DMS53 treated with DMSO at 0.1 percent for 48 hours (cell line): ENCODE measurements at regions not wholly inside any gene's neighbourhood (a gene's known extent, or its start where the extent isn't known, plus 50 kb on each side); places are given as distances from the start of the nearest gene placed in this dataset.

Experiments used
- DNase-seq: peaks from one replicate; lab custom pipeline; 2025; ENCODE audit not compliant: unreplicated experiment; lab: John Stamatoyannopoulos, UW

- DNase-seq, result no peak
Observed at GRCh38 chr3:16103472-16103871, 71.0 kb upstream of the GALNT15 start.

GRCh38 chr3:16104156-16104555 is 70.3 kb upstream of the GALNT15 start:
- DNase-seq, result no peak

GRCh38 chr3:16106050-16106449 is 68.4 kb upstream of the GALNT15 start:
- no peak for DNase-seq

- DNase-seq, result no peak
Observed at GRCh38 chr3:16108424-16108823, 66.1 kb upstream of the GALNT15 start.

- DNase-seq, result no peak
Observed at GRCh38 chr3:16109929-16110328, 64.6 kb upstream of the GALNT15 start.

GRCh38 chr3:16112910-16113504 is 61.5 kb upstream of the GALNT15 start:
- no peak for DNase-seq

GRCh38 chr3:16113704-16114103 is 60.8 kb upstream of the GALNT15 start:
- DNase-seq, result no peak

DNA sequence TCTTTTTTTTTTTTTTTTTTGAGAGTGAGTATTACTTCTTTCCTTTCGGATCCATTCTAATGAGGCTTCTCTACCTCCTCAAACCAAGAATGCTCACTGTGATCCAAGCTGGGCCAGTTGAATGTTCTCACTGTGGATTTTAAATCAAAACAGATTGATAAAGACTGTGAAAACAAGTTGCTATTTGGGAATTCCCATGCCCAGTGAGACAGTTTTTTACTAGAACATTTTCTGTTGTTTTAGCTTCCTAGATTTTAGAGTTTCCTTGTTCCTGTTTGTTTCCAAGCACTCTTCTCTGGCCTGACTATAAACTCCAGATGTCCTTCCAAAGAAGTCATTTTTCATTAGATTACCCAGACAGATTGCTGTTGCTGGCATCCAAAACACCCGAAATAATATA is 60.1 kb upstream of the GALNT15 start:
- no peak for DNase-seq

DNA sequence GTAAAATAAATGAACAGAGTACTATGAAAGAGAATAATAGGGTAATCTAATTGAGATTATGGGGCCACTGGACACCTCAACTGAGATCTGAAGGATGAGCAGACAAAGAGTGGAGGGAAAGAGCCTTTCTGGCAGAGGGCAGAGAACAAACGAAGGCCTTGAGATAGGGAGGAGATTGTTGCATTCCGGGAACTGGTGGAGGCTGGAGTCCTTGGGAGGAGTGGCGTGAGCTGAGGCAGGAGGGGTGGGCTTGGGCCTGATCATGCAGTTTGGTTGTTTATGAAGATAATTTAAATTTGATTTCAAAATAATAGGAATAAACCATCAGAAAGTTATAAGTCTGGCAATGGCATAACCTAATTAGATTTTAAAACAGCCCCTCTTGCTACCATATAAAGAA is 59.5 kb upstream of the GALNT15 start:
- DNase-seq, result no peak

GRCh38 chr3:16118396-16118795 is 56.1 kb upstream of the GALNT15 start:
- no peak for DNase-seq

GRCh38 chr3:16119887-16120286 is 54.6 kb upstream of the GALNT15 start:
- DNase-seq, result no peak

- no peak for DNase-seq
Observed at GRCh38 chr3:16121391-16121790, 53.1 kb upstream of the GALNT15 start.

GRCh38 chr3:16122155-16122554 is 52.3 kb upstream of the GALNT15 start:
- DNase-seq, result no peak

GRCh38 chr3:16122661-16123060 is 51.8 kb upstream of the GALNT15 start:
- no peak for DNase-seq

- DNase-seq, result no peak
Observed at GRCh38 chr3:16124636-16125035, 49.8 kb upstream of the GALNT15 start.
